BJ (cell line): ENCODE measurements at regions not wholly inside any gene's neighbourhood (a gene's known extent, or its start where the extent isn't known, plus 50 kb on each side); places are given as distances from the start of the nearest gene placed in this dataset.

Experiments
- CTCF ChIA-PET: fragments of 350-600 bp; formaldehyde crosslinking; extraction: SDS; loops from one replicate; lab custom pipeline; 2021; ENCODE audit warnings: antibody characterized with exemption, inconsistent platforms; lab: Yijun Ruan, JAX
- POLR2A ChIA-PET: fragments of 300-600 bp; sonication (Branson Sonifier 250); formaldehyde crosslinking; extraction: SDS; loops from one replicate; lab custom pipeline; 2021; ENCODE audit warnings: antibody characterized with exemption; lab: Charles Lee
- DNase-seq: peaks from one replicate; pipeline ENCODE4 v3.0.0-alpha.2; 2011; ENCODE audit warnings: low read depth
- H3K27me3 ChIP-seq: 2 replicates; pipeline ENCODE4 v1.6.0; 2011; ENCODE audit warnings: low read length; ENCODE audit not compliant: control insufficient read depth, insufficient read depth
- H3K36me3 ChIP-seq: 2 replicates; pipeline ENCODE4 v1.5.1; 2011; ENCODE audit warnings: low read length; ENCODE audit not compliant: control insufficient read depth, insufficient read depth
- H3K4me3 ChIP-seq: 2 replicates; pipeline ENCODE4 v1.5.1; 2011; ENCODE audit warnings: low read depth, mild to moderate bottlenecking, control low read depth, low read length
- CTCF ChIP-seq: IDR thresholded peaks from 2 replicates; pipeline ENCODE4 v1.5.1; 2011; ENCODE audit warnings: low read depth, mild to moderate bottlenecking, control low read depth, inconsistent platforms, low read length, moderate library complexity; ENCODE audit not compliant: insufficient read depth

GRCh38 chr18:39350945-39351344, 1785.3 kb upstream of the CELF4 start:
- H3K27me3 ChIP-seq: no peaks in the 10 kb centered on the region
- H3K36me3 ChIP-seq: no peaks in the 10 kb centered on the region
- CTCF ChIA-PET: no interaction called here
- no peak for DNase-seq
- H3K4me3 ChIP-seq: no peak overlapping the region
- no peak for TF ChIP-seq CTCF
- POLR2A ChIA-PET: no interaction called here

GRCh38 chr18:39349801-39350200, 1784.2 kb upstream of the CELF4 start:
- CTCF ChIA-PET: no interaction called here
- DNase-seq: no peak
- no peak for TF ChIP-seq CTCF
- no peaks in the 10 kb centered on the region for H3K36me3 ChIP-seq
- no peaks in the 10 kb centered on the region for H3K27me3 ChIP-seq
- POLR2A ChIA-PET: no interaction called here
- no peak overlapping the region for H3K4me3 ChIP-seq

GRCh38 chr18:39348757-39349156, 1783.2 kb upstream of the CELF4 start:
- POLR2A ChIA-PET: no interaction called here
- no peak for TF ChIP-seq CTCF
- DNase-seq: no peak

GRCh38 chr18:39347701-39348100, 1782.1 kb upstream of the CELF4 start:
- no peaks in the 10 kb centered on the region for H3K27me3 ChIP-seq
- no peak overlapping the region for H3K4me3 ChIP-seq
- ChIA-PET POLR2A (no interaction called here), CTCF (no interaction called here)
- no peaks in the 10 kb centered on the region for H3K36me3 ChIP-seq
- no peak for DNase-seq
- no peak for TF ChIP-seq CTCF

More at GRCh38 chr18:39348757-39349156, 1783.2 kb upstream of the CELF4 start:
- CTCF ChIA-PET: no interaction called here
- Histone ChIP-seq H3K27me3 (no peaks in the 10 kb centered on the region), H3K36me3 (no peaks in the 10 kb centered on the region), H3K4me3 (no peak overlapping the region)

- ChIA-PET POLR2A (no interaction called here), CTCF (no interaction called here)
- H3K27me3 ChIP-seq: no peaks in the 10 kb centered on the region
- no peak overlapping the region for H3K4me3 ChIP-seq
- no peak for TF ChIP-seq CTCF
- DNase-seq: no peak
- no peaks in the 10 kb centered on the region for H3K36me3 ChIP-seq
Measured at GRCh38 chr18:39346916-39347315, 1781.3 kb upstream of the CELF4 start.
